MM.1S (cell line): ENCODE measurements at regions not wholly inside any gene's neighbourhood (a gene's known extent, or its start where the extent isn't known, plus 50 kb on each side); places are given as distances from the start of the nearest gene placed in this dataset.

Experiments
- DNase-seq: peaks from one replicate; pipeline ENCODE4 v3.0.0-alpha.2; 2015
- H2AFZ ChIP-seq: fragments of 300-600 bp; sonication (generic); 2 replicates; pipeline ENCODE4 v1.6.0; 2016; ENCODE audit warnings: antibody characterized with exemption, low read length
- H3F3A ChIP-seq: fragments of 300-600 bp; sonication (generic); 2 replicates; pipeline ENCODE4 v1.6.1; 2016; ENCODE audit warnings: mild to moderate bottlenecking, antibody characterized with exemption, low read length, moderate library complexity, mixed read lengths; ENCODE audit not compliant: insufficient read depth
- H3K27ac ChIP-seq: fragments of 300-600 bp; sonication (generic); 2 replicates; pipeline ENCODE4 v1.5.1; 2016; ENCODE audit warnings: mild to moderate bottlenecking, low read length
- H3K27me3 ChIP-seq: fragments of 300-600 bp; sonication (generic); replicated peaks from 2 replicates; pipeline ENCODE4 v1.6.0; 2016; ENCODE audit warnings: low read length; ENCODE audit not compliant: insufficient read depth
- H3K36me3 ChIP-seq: fragments of 300-600 bp; sonication (generic); replicated peaks from 2 replicates; pipeline ENCODE4 v1.6.1; 2016; ENCODE audit warnings: mild to moderate bottlenecking, low read length, mixed read lengths; ENCODE audit not compliant: insufficient read depth
- H3K4me1 ChIP-seq: fragments of 300-600 bp; sonication (generic); 2 replicates; pipeline ENCODE4 v1.6.1; 2016; ENCODE audit warnings: low read length, mixed read lengths
- H3K4me2 ChIP-seq: fragments of 300-600 bp; sonication (generic); 2 replicates; pipeline ENCODE4 v1.6.0; 2016; ENCODE audit warnings: low read depth, low read length
- H3K4me3 ChIP-seq: fragments of 300-600 bp; sonication (generic); 2 replicates; pipeline ENCODE4 v1.5.1; 2016; ENCODE audit warnings: low read length, mixed read lengths
- H3K79me2 ChIP-seq: fragments of 300-600 bp; sonication (generic); 2 replicates; pipeline ENCODE4 v1.6.1; 2016; ENCODE audit warnings: mixed run types, low read length, mixed read lengths
- H3K9ac ChIP-seq: fragments of 300-600 bp; sonication (generic); 2 replicates; pipeline ENCODE4 v1.6.1; 2016; ENCODE audit warnings: low read length, mixed read lengths
- H3K9me2 ChIP-seq: fragments of 300-600 bp; sonication (generic); replicated peaks from 2 replicates; pipeline ENCODE4 v1.6.1; 2016; ENCODE audit warnings: mild to moderate bottlenecking, low read length, mixed read lengths; ENCODE audit not compliant: insufficient read depth
- H3K9me3 ChIP-seq: fragments of 300-600 bp; sonication (generic); replicated peaks from 2 replicates; pipeline ENCODE4 v1.6.1; 2016; ENCODE audit warnings: mild to moderate bottlenecking, low read length, mixed read lengths; ENCODE audit not compliant: insufficient read depth
- H4K20me1 ChIP-seq: fragments of 300-600 bp; sonication (generic); 2 replicates; pipeline ENCODE4 v1.6.1; 2016; ENCODE audit warnings: mild to moderate bottlenecking, low read length, moderate library complexity, mixed read lengths; ENCODE audit not compliant: insufficient read depth
- CTCF ChIP-seq: fragments of 300-600 bp; sonication (generic); IDR thresholded peaks from 2 replicates; pipeline ENCODE4 v1.5.1; 2016; ENCODE audit warnings: antibody characterized with exemption, low read length, mixed read lengths
- EZH2 ChIP-seq: fragments of 300-600 bp; sonication (generic); optimal IDR thresholded peaks from 2 replicates; pipeline ENCODE3; 2017; ENCODE audit warnings: low read depth, mild to moderate bottlenecking, antibody characterized with exemption, low read length, mixed read lengths
- EZH2phosphoT487 ChIP-seq: fragments of 300-600 bp; sonication (generic); IDR thresholded peaks from 2 replicates; pipeline ENCODE4 v1.6.1; 2018; ENCODE audit warnings: antibody characterized with exemption, low read length

GRCh38 chr2:196290569-196290968 lies 119.2 kb upstream of the STK17B start:
- no peak for DNase-seq
- no peak overlapping the region for H3K4me3 ChIP-seq
- no peaks in the 10 kb centered on the region for H3K36me3 ChIP-seq
- no peaks in the 10 kb centered on the region for H3K9me3 ChIP-seq
- TF ChIP-seq EZH2 (no peak), CTCF (no peak), EZH2phosphoT487 (no peak)
- no peak overlapping the region for H2AFZ ChIP-seq
- H4K20me1 ChIP-seq: no peaks in the 10 kb centered on the region
- H3K79me2 ChIP-seq: no peaks in the 10 kb centered on the region
- peaks cover 17% of the 10 kb centered on the region for H3F3A ChIP-seq
- no peak overlapping the region for H3K27ac ChIP-seq
- peaks cover 52% of the 10 kb centered on the region for H3K4me1 ChIP-seq
- no peak overlapping the region for H3K9ac ChIP-seq
- H3K4me2 ChIP-seq: no peak overlapping the region
- no peaks in the 10 kb centered on the region for H3K27me3 ChIP-seq
- H3K9me2 ChIP-seq: no peaks in the 10 kb centered on the region

- TF ChIP-seq EZH2 (no peak), EZH2phosphoT487 (no peak), CTCF (no peak)
- Histone ChIP-seq H3K79me2 (no peaks in the 10 kb centered on the region), H3K9ac (peak overlapping the region; percentile 34; the same call in 1 of the 2 replicates), H2AFZ (no peak overlapping the region), H3K4me2 (peak overlapping the region; percentile 92), H3K4me3 (0 out of 2 replicates have a peak overlapping the region, but pooled peaks have one; percentile 52), H3K9me3 (no peaks in the 10 kb centered on the region), H3F3A (peaks cover 19% of the 10 kb centered on the region), H3K4me1 (peaks cover 53% of the 10 kb centered on the region), H3K27me3 (no peaks in the 10 kb centered on the region), H3K27ac (peak overlapping the region; percentile 77; the same call in 1 of the 2 replicates), H3K9me2 (no peaks in the 10 kb centered on the region), H4K20me1 (no peaks in the 10 kb centered on the region), H3K36me3 (no peaks in the 10 kb centered on the region)
- no peak for DNase-seq
These were observed 120.0 kb upstream of the STK17B start for GRCh38 chr2:196291426-196291825.

- no peaks in the 10 kb centered on the region for H3K79me2 ChIP-seq
- H4K20me1 ChIP-seq: no peaks in the 10 kb centered on the region
- 0 out of 2 replicates have a peak overlapping the region, but pooled peaks have one; percentile 12 for H2AFZ ChIP-seq
- peak; percentile 96 for DNase-seq
- TF ChIP-seq EZH2 (no peak), CTCF (no peak), EZH2phosphoT487 (no peak)
- H3K9me3 ChIP-seq: no peaks in the 10 kb centered on the region
- H3K27ac ChIP-seq: peak overlapping the region; percentile 77
- no peaks in the 10 kb centered on the region for H3K27me3 ChIP-seq
- no peaks in the 10 kb centered on the region for H3K9me2 ChIP-seq
- H3K4me1 ChIP-seq: peaks cover 46% of the 10 kb centered on the region
- peaks cover 19% of the 10 kb centered on the region for H3F3A ChIP-seq
- H3K4me2 ChIP-seq: peak overlapping the region; percentile 92
- no peaks in the 10 kb centered on the region for H3K36me3 ChIP-seq
- H3K9ac ChIP-seq: peak overlapping the region; percentile 34; the same call in 1 of the 2 replicates
- peak overlapping the region; percentile 52 for H3K4me3 ChIP-seq
These were observed 120.8 kb upstream of the STK17B start for GRCh38 chr2:196291873-196292800.
